OCI-LY1 (cell line): ENCODE measurements at regions not wholly inside any gene's neighbourhood (a gene's known extent, or its start where the extent isn't known, plus 50 kb on each side); places are given as distances from the start of the nearest gene placed in this dataset.

ENCODE experiments used
- H2AFZ ChIP-seq: fragments of 200-600 bp; sonication (generic), shearing (Covaris generic); 2 replicates; pipeline ENCODE4 v1.6.0; 2014; ENCODE audit warnings: antibody characterized with exemption, mild to moderate bottlenecking, low read length
- H3F3A ChIP-seq: fragments of 200-600 bp; sonication (generic), shearing (Covaris generic); 2 replicates; pipeline ENCODE4 v1.6.0; 2014; ENCODE audit warnings: mild to moderate bottlenecking, antibody characterized with exemption, low read length, moderate library complexity; ENCODE audit not compliant: insufficient read depth
- H3K27ac ChIP-seq: fragments of 200-600 bp; sonication (generic); 2 replicates; pipeline ENCODE4 v1.5.1; 2014; ENCODE audit warnings: low read length, mixed run types, mild to moderate bottlenecking, low read depth; ENCODE audit not compliant: poor library complexity, severe bottlenecking
- H3K27me3 ChIP-seq: fragments of 200-600 bp; sonication (generic); 2 replicates; pipeline ENCODE4 v1.6.0; 2014; ENCODE audit warnings: antibody characterized with exemption, mild to moderate bottlenecking, low read length, moderate library complexity; ENCODE audit not compliant: insufficient read depth
- H3K36me3 ChIP-seq: fragments of 200-600 bp; sonication (generic); 2 replicates; pipeline ENCODE4 v1.6.1; 2014; ENCODE audit warnings: mild to moderate bottlenecking, antibody characterized with exemption, low read length, moderate library complexity, mixed read lengths; ENCODE audit not compliant: insufficient read depth
- H3K4me1 ChIP-seq: fragments of 200-600 bp; sonication (generic); 2 replicates; pipeline ENCODE4 v1.5.1; 2014; ENCODE audit warnings: mild to moderate bottlenecking, low read length, moderate library complexity; ENCODE audit not compliant: insufficient read depth, severe bottlenecking
- H3K4me2 ChIP-seq: fragments of 200-600 bp; sonication (generic), shearing (Covaris generic); 2 replicates; pipeline ENCODE4 v1.6.1; 2014; ENCODE audit warnings: low read length
- H3K4me3 ChIP-seq: fragments of 200-600 bp; sonication (generic); 2 replicates; pipeline ENCODE4 v1.5.1; 2014; ENCODE audit warnings: low read length, low read depth, mild to moderate bottlenecking, mixed read lengths; ENCODE audit not compliant: poor library complexity, severe bottlenecking
- H3K79me2 ChIP-seq: fragments of 200-600 bp; shearing (Covaris generic); 2 replicates; pipeline ENCODE4 v1.6.1; 2016; ENCODE audit warnings: mixed run types, low read length, mixed read lengths; ENCODE audit not compliant: insufficient read depth
- H3K9ac ChIP-seq: fragments of 200-600 bp; sonication (generic), shearing (Covaris generic); 2 replicates; pipeline ENCODE4 v1.6.1; 2014; ENCODE audit warnings: mild to moderate bottlenecking, low read length, mixed read lengths
- H3K9me2 ChIP-seq: fragments of 200-600 bp; sonication (generic), shearing (Covaris generic); 2 replicates; pipeline ENCODE4 v1.6.1; 2014; ENCODE audit warnings: low read depth, mild to moderate bottlenecking, low read length, mixed read lengths
- H3K9me3 ChIP-seq: fragments of 200-600 bp; shearing (Covaris generic); 2 replicates; pipeline ENCODE4 v1.6.1; 2014; ENCODE audit warnings: low read length, mixed read lengths
- H4K20me1 ChIP-seq: fragments of 200-600 bp; sonication (generic), shearing (Covaris generic); 2 replicates; pipeline ENCODE4 v1.6.0; 2016; ENCODE audit warnings: mild to moderate bottlenecking, low read length; ENCODE audit not compliant: insufficient read depth
- EZH2 ChIP-seq: fragments of 200-600 bp; sonication (generic), shearing (Covaris generic); IDR thresholded peaks from 2 replicates; pipeline ENCODE4 v1.8.0; 2017; ENCODE audit warnings: borderline replicate concordance, mixed run types, mild to moderate bottlenecking, antibody characterized with exemption, low read length, moderate library complexity, mixed read lengths
- TF ChIP-seq, protein P1 (sequence below): fragments of 200-600 bp; sonication (generic), shearing (Covaris generic); IDR thresholded peaks from 2 replicates; pipeline ENCODE4 v1.5.1; 2017; ENCODE audit warnings: mild to moderate bottlenecking, antibody characterized with exemption, low read length, moderate library complexity, mixed read lengths

DNA sequence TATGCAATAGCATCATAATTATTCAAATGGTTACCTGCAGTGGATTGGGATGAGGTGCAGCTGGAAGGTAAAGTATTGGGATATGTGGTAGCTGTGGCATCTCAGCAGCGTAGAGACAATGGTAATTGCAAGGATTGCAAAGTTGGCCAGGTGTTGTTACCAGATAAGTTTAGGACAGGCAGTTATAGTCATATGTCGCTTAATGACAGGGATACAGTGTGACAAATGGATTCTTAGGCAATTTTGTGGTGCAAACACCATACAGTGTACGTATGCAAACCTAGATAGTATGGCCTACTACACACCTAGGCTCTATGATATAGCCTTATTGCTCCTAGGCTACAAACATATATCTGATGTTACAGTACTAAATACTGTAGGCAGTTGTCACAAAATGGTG, 163.5 kb upstream of the LYZL2 start:
- Histone ChIP-seq H3K4me1 (no peaks in the 10 kb centered on the region), H3K79me2 (no peaks in the 10 kb centered on the region), H4K20me1 (no peaks in the 10 kb centered on the region), H3K9me2 (no peaks in the 10 kb centered on the region), H3K4me3 (no peak overlapping the region), H3K27me3 (no peaks in the 10 kb centered on the region), H2AFZ (no peak overlapping the region), H3K27ac (no peak overlapping the region), H3F3A (no peaks in the 10 kb centered on the region), H3K36me3 (no peaks in the 10 kb centered on the region), H3K9me3 (no peaks in the 10 kb centered on the region), H3K4me2 (no peak overlapping the region), H3K9ac (no peak overlapping the region)
- TF ChIP-seq, protein P1, sequence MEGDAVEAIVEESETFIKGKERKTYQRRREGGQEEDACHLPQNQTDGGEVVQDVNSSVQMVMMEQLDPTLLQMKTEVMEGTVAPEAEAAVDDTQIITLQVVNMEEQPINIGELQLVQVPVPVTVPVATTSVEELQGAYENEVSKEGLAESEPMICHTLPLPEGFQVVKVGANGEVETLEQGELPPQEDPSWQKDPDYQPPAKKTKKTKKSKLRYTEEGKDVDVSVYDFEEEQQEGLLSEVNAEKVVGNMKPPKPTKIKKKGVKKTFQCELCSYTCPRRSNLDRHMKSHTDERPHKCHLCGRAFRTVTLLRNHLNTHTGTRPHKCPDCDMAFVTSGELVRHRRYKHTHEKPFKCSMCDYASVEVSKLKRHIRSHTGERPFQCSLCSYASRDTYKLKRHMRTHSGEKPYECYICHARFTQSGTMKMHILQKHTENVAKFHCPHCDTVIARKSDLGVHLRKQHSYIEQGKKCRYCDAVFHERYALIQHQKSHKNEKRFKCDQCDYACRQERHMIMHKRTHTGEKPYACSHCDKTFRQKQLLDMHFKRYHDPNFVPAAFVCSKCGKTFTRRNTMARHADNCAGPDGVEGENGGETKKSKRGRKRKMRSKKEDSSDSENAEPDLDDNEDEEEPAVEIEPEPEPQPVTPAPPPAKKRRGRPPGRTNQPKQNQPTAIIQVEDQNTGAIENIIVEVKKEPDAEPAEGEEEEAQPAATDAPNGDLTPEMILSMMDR, result no peak
- TF ChIP-seq EZH2, result no peak

DNA sequence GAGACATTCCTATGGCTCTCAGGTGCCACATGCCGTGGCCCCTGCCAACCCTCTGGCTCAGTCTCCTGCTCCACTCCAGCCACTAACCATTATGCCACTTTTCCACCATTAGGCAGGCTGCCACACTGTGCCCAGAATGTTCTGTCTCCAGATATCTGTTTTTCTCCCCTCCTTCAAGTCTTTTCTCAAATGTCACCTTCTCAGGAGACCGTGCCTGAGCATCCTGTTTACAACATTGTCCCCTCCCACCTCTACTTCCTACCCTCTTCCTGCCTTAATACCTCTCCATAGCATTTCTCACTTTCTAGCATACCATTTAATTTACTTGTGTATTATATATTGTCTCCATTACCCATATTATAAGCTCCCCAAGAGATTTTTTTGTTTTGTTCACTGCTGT, 162.5 kb upstream of the LYZL2 start:
- Histone ChIP-seq H3K9ac (no peak overlapping the region), H4K20me1 (no peaks in the 10 kb centered on the region), H3K79me2 (no peaks in the 10 kb centered on the region), H3K27me3 (no peaks in the 10 kb centered on the region), H3K4me3 (no peak overlapping the region), H3K36me3 (no peaks in the 10 kb centered on the region), H3K4me1 (no peaks in the 10 kb centered on the region), H3K27ac (no peak overlapping the region), H3K9me3 (no peaks in the 10 kb centered on the region), H3K4me2 (no peak overlapping the region), H3K9me2 (no peaks in the 10 kb centered on the region), H2AFZ (no peak overlapping the region), H3F3A (no peaks in the 10 kb centered on the region)
- TF ChIP-seq, protein P1, result no peak
- no peak for TF ChIP-seq EZH2

DNA sequence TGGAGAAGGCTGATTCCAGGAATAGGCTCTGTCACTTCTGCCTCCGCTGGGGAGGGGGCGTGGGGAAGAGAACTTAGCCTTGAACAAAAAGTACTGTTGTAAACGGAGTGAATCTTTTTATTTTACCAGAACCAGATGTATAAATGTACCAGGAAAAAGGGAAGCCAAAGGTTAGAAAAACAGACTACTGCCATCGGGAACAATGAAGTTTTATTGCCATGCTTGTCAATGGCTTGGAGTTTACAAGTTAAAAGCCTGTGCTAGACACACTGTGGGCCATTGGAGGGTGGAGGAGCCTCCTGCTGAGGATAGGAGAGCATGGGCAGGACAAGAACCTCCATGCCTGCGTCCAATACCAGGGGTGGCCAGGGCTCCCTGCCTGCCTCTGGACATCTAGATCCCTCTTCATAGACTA, 161.7 kb upstream of the LYZL2 start:
- no peaks in the 10 kb centered on the region for H3K36me3 ChIP-seq
- H3K27me3 ChIP-seq, result no peaks in the 10 kb centered on the region
- H3K4me1 ChIP-seq, result no peaks in the 10 kb centered on the region
- H3K79me2 ChIP-seq, result no peaks in the 10 kb centered on the region
- no peak overlapping the region for H3K4me3 ChIP-seq
- H3K27ac ChIP-seq, result no peak overlapping the region
- H3K9ac ChIP-seq, result no peak overlapping the region
- no peak overlapping the region for H3K4me2 ChIP-seq
- H3K9me3 ChIP-seq, result no peaks in the 10 kb centered on the region
- no peaks in the 10 kb centered on the region for H3F3A ChIP-seq
- no peak overlapping the region for H2AFZ ChIP-seq
- H3K9me2 ChIP-seq, result no peaks in the 10 kb centered on the region
- TF ChIP-seq, protein P1, result no peak
- TF ChIP-seq EZH2, result no peak
- no peaks in the 10 kb centered on the region for H4K20me1 ChIP-seq
